ENCODE measurements at regions not wholly inside any gene's neighbourhood (a gene's known extent, or its start where the extent isn't known, plus 50 kb on each side); places are given as distances from the start of the nearest gene placed in this dataset.

DNA sequence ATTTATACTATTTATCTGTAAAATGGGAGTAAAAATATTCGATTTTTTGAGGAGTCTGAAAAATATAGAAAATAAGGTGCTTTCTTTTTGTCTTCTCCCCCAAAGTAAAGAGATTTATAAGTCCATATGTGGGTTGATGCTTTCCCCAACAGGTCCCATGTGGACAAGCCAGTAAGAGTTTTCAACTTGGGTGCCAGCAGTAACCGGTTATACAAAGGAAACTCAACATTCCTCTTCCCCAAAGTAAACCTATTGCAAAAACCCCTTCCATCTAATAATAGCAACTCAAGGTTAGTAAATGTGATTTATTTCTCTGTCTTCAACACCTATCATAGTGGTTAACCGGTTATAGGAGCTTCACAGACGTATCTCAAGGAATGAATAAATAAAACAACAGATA lies 1206.9 kb upstream of the SEL1L start:
- Histone ChIP-seq H3K27me3 (ENCODE audit: control insufficient read depth in 2 of 2, insufficient read depth in 2 of 2, low read length in 2 of 2) (no peaks in the 10 kb centered on the region), H3K4me3 (replicated peaks in 1 of 3; ENCODE audit: insufficient read depth in 1 of 3, low read depth in 1 of 3, low read length in 3 of 3) (no peak overlapping the region), H3K9me1 (replicated peaks; ENCODE audit: control insufficient read depth, extremely low read depth, insufficient read depth, low read length) (no peaks in the 10 kb centered on the region), H3K4me1 (ENCODE audit: control insufficient read depth, extremely low read depth, insufficient read depth, low read length) (no peaks in the 10 kb centered on the region), H4K20me1 (replicated peaks; ENCODE audit: control insufficient read depth, extremely low read depth, insufficient read depth, low read length) (no peaks in the 10 kb centered on the region), H3K27ac (ENCODE audit: insufficient read depth, low read depth, low read length) (no peak overlapping the region), H3K79me2 (ENCODE audit: control insufficient read depth, insufficient read depth, low read length) (no peaks in the 10 kb centered on the region), H3K9me3 (replicated peaks; ENCODE audit: control insufficient read depth, insufficient read depth, low read length) (no peaks in the 10 kb centered on the region), H3K9ac (replicated peaks; ENCODE audit: extremely low read depth, insufficient read depth, low read length) (no peak overlapping the region), H3K4me2 (ENCODE audit: insufficient read depth, low read length) (no peak overlapping the region), H2AFZ (ENCODE audit: low read depth, low read length) (no peak overlapping the region), H3K36me3 (ENCODE audit: control insufficient read depth in 2 of 2, extremely low read depth in 1 of 2, insufficient read depth in 2 of 2, low read length in 2 of 2) (no peaks in the 10 kb centered on the region)
- intact Hi-C loops (cut with micrococcal nuclease) (no loop called here), dilution Hi-C loops (cut with MboI; ENCODE audit: extremely low pct_ligation_motif_present, low sequenced_read_pairs) (no loop called here)
- POLR2A ChIA-PET: no interaction called here
- CTCF ChIA-PET: no interaction called here
- BruUV-seq (replicated peaks): no TSS peak
- TF ChIP-seq MYC (IDR thresholded peaks at IDR 0.05; ENCODE audit: low read depth, low read length) (no peak), GATA2 (IDR thresholded peaks at IDR 0.05; ENCODE audit: insufficient read depth, insufficient read length, low read depth, low read length) (no peak), JUN (IDR thresholded peaks at IDR 0.05; ENCODE audit: borderline replicate concordance, insufficient read depth, insufficient read length, low read depth) (no peak), EZH2 (IDR thresholded peaks at IDR 0.05; ENCODE audit: borderline replicate concordance, low read depth, low read length, severe bottlenecking) (no peak), FOS (IDR thresholded peaks at IDR 0.05; ENCODE audit: borderline replicate concordance, insufficient read depth, low read length) (no peak)
- FAIRE-seq (no peak), DNase-seq (ENCODE audit: low read depth, low spot score) (no peak)

DNA sequence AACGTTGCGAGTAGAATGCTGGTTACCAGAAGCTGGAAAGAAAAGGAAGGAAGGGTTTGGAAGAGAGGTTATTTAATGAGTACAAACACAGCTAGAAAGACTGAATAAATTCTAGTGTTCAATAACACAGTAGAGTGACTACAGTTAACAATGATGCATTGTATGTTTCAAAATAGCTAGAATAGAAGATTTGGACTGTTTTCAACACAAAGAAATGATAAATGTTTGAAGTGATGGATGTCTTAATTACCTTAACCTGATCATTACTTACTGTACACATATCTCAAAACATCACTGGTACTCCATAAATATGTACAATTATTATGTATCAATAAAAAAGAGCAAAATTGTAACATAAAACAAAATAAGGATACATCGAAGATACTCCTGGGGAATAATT lies 1221.8 kb upstream of the SEL1L start:
- H3K4me1 ChIP-seq (ENCODE audit: control insufficient read depth, extremely low read depth, insufficient read depth, low read length): no peaks in the 10 kb centered on the region
- TF ChIP-seq EZH2 (IDR thresholded peaks at IDR 0.05; ENCODE audit: borderline replicate concordance, low read depth, low read length, severe bottlenecking) (no peak), MYC (IDR thresholded peaks at IDR 0.05; ENCODE audit: low read depth, low read length) (no peak), FOS (IDR thresholded peaks at IDR 0.05; ENCODE audit: borderline replicate concordance, insufficient read depth, low read length) (no peak), POLR2A (IDR thresholded peaks at IDR 0.05; ENCODE audit: low read depth, low read length) (no peak), POLR2AphosphoS5 (IDR thresholded peaks at IDR 0.05; ENCODE audit: insufficient read depth, low read depth, low read length) (no peak), JUN (IDR thresholded peaks at IDR 0.05; ENCODE audit: borderline replicate concordance, insufficient read depth, insufficient read length, low read depth) (no peak), GATA2 (IDR thresholded peaks at IDR 0.05; ENCODE audit: insufficient read depth, insufficient read length, low read depth, low read length) (no peak)
- TF ChIP-seq, protein P1, sequence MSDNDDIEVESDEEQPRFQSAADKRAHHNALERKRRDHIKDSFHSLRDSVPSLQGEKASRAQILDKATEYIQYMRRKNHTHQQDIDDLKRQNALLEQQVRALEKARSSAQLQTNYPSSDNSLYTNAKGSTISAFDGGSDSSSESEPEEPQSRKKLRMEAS (IDR thresholded peaks at IDR 0.05; ENCODE audit: insufficient read depth, insufficient read length): no peak
- TF ChIP-seq, protein P2, sequence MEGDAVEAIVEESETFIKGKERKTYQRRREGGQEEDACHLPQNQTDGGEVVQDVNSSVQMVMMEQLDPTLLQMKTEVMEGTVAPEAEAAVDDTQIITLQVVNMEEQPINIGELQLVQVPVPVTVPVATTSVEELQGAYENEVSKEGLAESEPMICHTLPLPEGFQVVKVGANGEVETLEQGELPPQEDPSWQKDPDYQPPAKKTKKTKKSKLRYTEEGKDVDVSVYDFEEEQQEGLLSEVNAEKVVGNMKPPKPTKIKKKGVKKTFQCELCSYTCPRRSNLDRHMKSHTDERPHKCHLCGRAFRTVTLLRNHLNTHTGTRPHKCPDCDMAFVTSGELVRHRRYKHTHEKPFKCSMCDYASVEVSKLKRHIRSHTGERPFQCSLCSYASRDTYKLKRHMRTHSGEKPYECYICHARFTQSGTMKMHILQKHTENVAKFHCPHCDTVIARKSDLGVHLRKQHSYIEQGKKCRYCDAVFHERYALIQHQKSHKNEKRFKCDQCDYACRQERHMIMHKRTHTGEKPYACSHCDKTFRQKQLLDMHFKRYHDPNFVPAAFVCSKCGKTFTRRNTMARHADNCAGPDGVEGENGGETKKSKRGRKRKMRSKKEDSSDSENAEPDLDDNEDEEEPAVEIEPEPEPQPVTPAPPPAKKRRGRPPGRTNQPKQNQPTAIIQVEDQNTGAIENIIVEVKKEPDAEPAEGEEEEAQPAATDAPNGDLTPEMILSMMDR (IDR thresholded peaks at IDR 0.05; ENCODE audit: extremely low read depth in 1 of 2, insufficient read depth in 1 of 2, low read depth in 1 of 2, low read length in 2 of 2): no peak
- no peaks in the 10 kb centered on the region for H3K79me2 ChIP-seq (ENCODE audit: control insufficient read depth, insufficient read depth, low read length)
- dilution Hi-C loops (cut with MboI; ENCODE audit: extremely low pct_ligation_motif_present, low sequenced_read_pairs) (no loop called here), intact Hi-C loops (cut with micrococcal nuclease) (no loop called here)
- H4K20me1 ChIP-seq (replicated peaks; ENCODE audit: control insufficient read depth, extremely low read depth, insufficient read depth, low read length): no peaks in the 10 kb centered on the region
- H3K27ac ChIP-seq (ENCODE audit: insufficient read depth, low read depth, low read length): no peak overlapping the region
- no peaks in the 10 kb centered on the region for H3K9me1 ChIP-seq (replicated peaks; ENCODE audit: control insufficient read depth, extremely low read depth, insufficient read depth, low read length)
- no peak overlapping the region for H2AFZ ChIP-seq (ENCODE audit: low read depth, low read length)
- H3K27me3 ChIP-seq (ENCODE audit: control insufficient read depth in 2 of 2, insufficient read depth in 2 of 2, low read length in 2 of 2): no peaks in the 10 kb centered on the region
- ChIA-PET POLR2A (no interaction called here), CTCF (no interaction called here)
- no peak for FAIRE-seq
- no peaks in the 10 kb centered on the region for H3K36me3 ChIP-seq (ENCODE audit: control insufficient read depth in 2 of 2, extremely low read depth in 1 of 2, insufficient read depth in 2 of 2, low read length in 2 of 2)
- H3K4me2 ChIP-seq (ENCODE audit: insufficient read depth, low read length): no peak overlapping the region
- DNase-seq (ENCODE audit: low read depth, low spot score): no peak
- H3K9me3 ChIP-seq (replicated peaks; ENCODE audit: control insufficient read depth, insufficient read depth, low read length): no peaks in the 10 kb centered on the region
- H3K9ac ChIP-seq (replicated peaks; ENCODE audit: extremely low read depth, insufficient read depth, low read length): no peak overlapping the region
- no TSS peak for BruUV-seq (replicated peaks)
- no peak overlapping the region for H3K4me3 ChIP-seq (replicated peaks in 1 of 3; ENCODE audit: insufficient read depth in 1 of 3, low read depth in 1 of 3, low read length in 3 of 3)
